Activated T-helper 17 cell treated with anti-CD3 and anti-CD28 coated beads, Interleukin-2, amount 50 U/mL, for 72 hours (primary cell): ENCODE measurements at regions not wholly inside any gene's neighbourhood (a gene's known extent, or its start where the extent isn't known, plus 50 kb on each side); places are given as distances from the start of the nearest gene placed in this dataset.
"Not testable (repeated sequence)": the region's sequence is repeated elsewhere in the genome, so short reads cannot be mapped to it uniquely, and the experiment has no call there.

Experiments
- ATAC-seq: fragments of 150-1000 bp; cut with Tn5 transposase; replicated peaks from 2 replicates; pipeline ENCODE4 v1.10.0; 2021; ENCODE audit warnings: mild to moderate bottlenecking, moderate library complexity
- H3K27ac Mint-ChIP-seq: one replicate; pipeline ENCODE4 v1.8.0; 2022; ENCODE audit warnings: mixed read lengths
- H3K27me3 Mint-ChIP-seq: one replicate; pipeline ENCODE4 v1.8.0; 2022; ENCODE audit warnings: mixed read lengths
- H3K36me3 Mint-ChIP-seq: one replicate; pipeline ENCODE4 v1.8.0; 2022; ENCODE audit warnings: low read depth, mild to moderate bottlenecking, mixed read lengths
- H3K4me1 Mint-ChIP-seq: one replicate; pipeline ENCODE4 v1.8.0; 2022; ENCODE audit warnings: mixed read lengths
- H3K4me3 Mint-ChIP-seq: one replicate; pipeline ENCODE4 v1.8.0; 2022; ENCODE audit warnings: mild to moderate bottlenecking, mixed read lengths
- H3K9me3 Mint-ChIP-seq: one replicate; pipeline ENCODE4 v1.8.0; 2022; ENCODE audit warnings: mixed read lengths

DNA sequence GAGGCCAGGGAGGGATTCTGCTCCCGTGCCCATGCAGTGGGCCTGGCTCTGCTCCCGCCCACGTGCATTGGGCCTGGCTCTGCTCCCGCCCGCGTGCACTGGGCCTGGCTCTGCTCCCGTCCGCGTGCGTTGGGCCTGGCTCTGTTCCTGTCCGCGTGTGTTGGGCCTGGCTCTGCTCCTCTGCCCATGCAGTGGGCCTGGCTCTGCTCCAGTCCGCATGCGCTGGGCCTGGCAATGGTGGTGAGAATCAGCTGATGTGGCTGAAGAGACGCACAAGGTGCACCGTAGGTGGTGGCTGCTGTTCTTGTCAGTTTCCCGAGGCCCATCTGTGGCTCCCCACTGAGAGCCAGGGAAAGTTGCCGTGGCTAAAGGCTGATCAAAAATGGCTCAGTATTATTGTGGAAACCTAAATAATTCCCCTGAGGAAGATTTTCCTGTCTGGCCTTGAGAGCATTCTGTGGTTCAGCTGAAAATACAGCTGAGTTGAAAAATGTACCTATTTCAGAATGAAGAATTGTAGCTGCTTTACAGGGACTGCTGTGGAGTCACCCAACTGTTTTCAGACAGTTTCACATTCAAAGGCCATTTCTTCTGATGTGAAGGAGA, 572.4 kb downstream of the GLRX3 start:
- Mint-ChIP-seq H3K4me1 (no peaks in the 10 kb centered on the region), H3K27me3 (peaks cover 4% of the 10 kb centered on the region), H3K9me3 (no peaks in the 10 kb centered on the region), H3K27ac (no peak overlapping the region), H3K4me3 (no peak overlapping the region), H3K36me3 (no peaks in the 10 kb centered on the region)
- ATAC-seq, result no peak

DNA sequence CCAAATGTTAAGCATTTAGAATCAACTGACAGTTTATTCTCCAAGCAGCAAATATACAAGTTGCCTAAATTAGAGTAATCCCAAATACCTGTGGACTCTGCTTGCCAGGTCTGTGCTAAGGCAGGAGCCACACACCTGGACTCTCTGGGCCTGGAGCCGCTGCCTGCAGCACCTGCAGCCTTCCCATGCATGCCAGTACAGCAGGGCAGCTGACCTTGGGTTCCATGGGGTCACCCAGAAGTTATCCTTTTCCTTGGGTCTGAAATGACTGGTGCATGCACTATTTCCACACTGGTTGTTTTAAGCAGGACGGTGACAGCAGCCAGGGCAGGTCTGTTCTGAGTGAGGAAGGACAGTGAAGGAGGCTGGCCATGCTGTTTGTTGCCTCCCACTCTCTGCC, 573.2 kb downstream of the GLRX3 start:
- Mint-ChIP-seq H3K27me3 (peaks cover 4% of the 10 kb centered on the region), H3K4me1 (no peaks in the 10 kb centered on the region), H3K4me3 (no peak overlapping the region), H3K9me3 (no peaks in the 10 kb centered on the region), H3K36me3 (no peaks in the 10 kb centered on the region), H3K27ac (no peak overlapping the region)
- no peak for ATAC-seq

DNA sequence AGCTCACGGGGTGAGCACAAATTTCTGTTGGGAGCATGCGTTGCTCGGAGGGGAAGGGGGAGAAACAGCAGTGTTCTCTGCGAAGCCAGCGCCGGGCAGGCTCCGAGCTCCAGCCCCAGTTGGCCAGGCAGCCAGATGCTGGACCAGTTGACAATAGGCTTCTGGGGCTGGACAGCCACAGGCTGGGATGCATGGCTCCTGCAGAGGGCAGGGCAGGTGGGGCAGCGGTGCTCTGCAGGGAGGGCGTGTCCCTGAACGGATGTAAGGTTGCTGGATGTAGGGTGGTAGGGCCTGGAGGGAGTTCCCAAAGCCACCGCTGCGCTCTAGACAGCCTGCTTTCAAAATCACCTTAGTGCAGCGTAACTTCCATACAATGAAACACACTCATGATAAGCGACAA, 574.9 kb downstream of the GLRX3 start:
- H3K36me3 Mint-ChIP-seq, result no peaks in the 10 kb centered on the region
- H3K4me1 Mint-ChIP-seq, result no peaks in the 10 kb centered on the region
- H3K4me3 Mint-ChIP-seq, result no peak overlapping the region
- no peaks in the 10 kb centered on the region for H3K9me3 Mint-ChIP-seq
- no peak for ATAC-seq
- H3K27me3 Mint-ChIP-seq, result no peaks in the 10 kb centered on the region
- H3K27ac Mint-ChIP-seq, result no peak overlapping the region

DNA sequence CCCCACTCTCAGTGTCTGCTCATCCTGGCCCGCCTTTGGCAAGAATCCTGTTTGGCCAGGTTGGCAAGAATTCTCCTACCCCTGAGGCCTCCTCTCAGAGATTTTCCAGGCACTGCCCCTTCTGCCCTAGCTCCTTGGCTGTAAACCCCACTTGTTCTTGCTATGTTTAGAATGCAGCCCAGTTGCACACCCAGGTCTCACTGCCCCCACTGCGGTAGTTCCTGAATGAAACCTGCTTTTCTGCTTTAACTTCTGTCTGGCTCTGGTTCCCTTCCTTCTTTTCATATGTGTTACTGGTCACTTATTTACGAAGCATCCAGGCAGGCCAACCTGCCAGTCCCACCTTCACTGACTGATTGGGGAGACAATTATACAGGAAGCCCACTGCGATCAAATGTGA, 576.9 kb downstream of the GLRX3 start:
- ATAC-seq, result no peak

DNA sequence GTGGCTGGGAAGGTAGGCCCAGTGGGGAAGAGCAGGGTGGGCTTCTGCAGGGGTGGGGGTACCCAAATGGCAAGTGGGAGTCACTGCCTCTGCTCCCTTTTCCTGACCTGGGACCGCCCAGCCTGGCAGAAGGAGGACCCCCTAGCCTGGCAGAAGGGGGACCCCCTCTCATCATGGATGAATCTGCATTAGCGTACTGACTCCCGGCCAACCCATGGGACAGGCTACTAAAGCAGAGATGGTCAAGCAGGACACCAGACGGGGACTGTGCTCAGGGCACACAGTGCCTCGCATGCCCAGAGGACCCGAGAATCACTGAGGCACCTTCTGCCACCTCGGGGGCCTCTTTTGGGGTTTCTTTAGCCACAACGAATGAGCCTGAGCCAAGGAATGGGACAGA, 577.5 kb downstream of the GLRX3 start:
- no peak for ATAC-seq
- H3K27ac Mint-ChIP-seq, result no peak overlapping the region
- H3K4me3 Mint-ChIP-seq, result no peak overlapping the region
- no peaks in the 10 kb centered on the region for H3K9me3 Mint-ChIP-seq
- no peaks in the 10 kb centered on the region for H3K36me3 Mint-ChIP-seq
- H3K4me1 Mint-ChIP-seq, result no peaks in the 10 kb centered on the region
- H3K27me3 Mint-ChIP-seq, result no peaks in the 10 kb centered on the region

More for the DNA sequence above, 576.9 kb downstream of the GLRX3 start:
- Mint-ChIP-seq H3K27me3 (no peaks in the 10 kb centered on the region), H3K27ac (no peak overlapping the region), H3K36me3 (no peaks in the 10 kb centered on the region), H3K9me3 (no peaks in the 10 kb centered on the region), H3K4me3 (no peak overlapping the region), H3K4me1 (no peaks in the 10 kb centered on the region)

DNA sequence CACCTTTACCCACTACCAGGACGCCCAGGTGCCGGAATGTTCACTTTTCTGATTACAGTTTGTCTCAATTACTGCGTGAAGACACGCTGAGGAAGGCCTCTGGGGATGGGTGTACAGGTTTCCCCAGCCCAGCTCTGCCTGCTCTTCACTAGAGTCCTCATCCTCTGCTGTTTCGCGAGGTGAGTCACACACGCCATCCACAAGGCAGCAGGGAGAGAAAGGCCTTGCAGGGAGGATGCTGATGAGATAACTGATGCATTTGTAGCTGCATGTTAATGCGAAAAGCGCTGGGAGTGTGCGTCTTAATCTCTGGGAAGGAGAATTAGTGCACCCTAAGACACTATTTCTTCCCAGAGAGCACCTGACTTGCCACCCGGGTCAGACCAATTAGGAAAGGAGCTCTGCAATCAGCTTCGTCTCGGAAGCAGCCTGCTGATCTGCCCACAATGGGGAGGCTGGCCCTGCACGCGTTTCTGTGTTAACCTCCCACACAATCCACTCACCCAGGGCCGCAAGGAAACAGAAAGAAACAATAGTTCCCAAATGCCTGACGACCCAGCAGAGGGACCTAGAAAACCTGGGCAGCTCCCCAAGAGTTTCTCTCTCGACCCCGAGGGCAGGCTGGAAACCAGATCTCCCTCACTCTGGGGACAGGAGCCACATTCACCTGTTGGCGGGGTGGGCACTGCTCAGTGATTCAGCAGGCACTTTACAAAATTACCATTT, 578.7 kb downstream of the GLRX3 start:
- no peaks in the 10 kb centered on the region for H3K36me3 Mint-ChIP-seq
- H3K9me3 Mint-ChIP-seq, result no peaks in the 10 kb centered on the region
- no peak overlapping the region for H3K4me3 Mint-ChIP-seq
- no peak overlapping the region for H3K27ac Mint-ChIP-seq
- H3K4me1 Mint-ChIP-seq, result no peaks in the 10 kb centered on the region
- H3K27me3 Mint-ChIP-seq, result no peaks in the 10 kb centered on the region
- no peak for ATAC-seq

DNA sequence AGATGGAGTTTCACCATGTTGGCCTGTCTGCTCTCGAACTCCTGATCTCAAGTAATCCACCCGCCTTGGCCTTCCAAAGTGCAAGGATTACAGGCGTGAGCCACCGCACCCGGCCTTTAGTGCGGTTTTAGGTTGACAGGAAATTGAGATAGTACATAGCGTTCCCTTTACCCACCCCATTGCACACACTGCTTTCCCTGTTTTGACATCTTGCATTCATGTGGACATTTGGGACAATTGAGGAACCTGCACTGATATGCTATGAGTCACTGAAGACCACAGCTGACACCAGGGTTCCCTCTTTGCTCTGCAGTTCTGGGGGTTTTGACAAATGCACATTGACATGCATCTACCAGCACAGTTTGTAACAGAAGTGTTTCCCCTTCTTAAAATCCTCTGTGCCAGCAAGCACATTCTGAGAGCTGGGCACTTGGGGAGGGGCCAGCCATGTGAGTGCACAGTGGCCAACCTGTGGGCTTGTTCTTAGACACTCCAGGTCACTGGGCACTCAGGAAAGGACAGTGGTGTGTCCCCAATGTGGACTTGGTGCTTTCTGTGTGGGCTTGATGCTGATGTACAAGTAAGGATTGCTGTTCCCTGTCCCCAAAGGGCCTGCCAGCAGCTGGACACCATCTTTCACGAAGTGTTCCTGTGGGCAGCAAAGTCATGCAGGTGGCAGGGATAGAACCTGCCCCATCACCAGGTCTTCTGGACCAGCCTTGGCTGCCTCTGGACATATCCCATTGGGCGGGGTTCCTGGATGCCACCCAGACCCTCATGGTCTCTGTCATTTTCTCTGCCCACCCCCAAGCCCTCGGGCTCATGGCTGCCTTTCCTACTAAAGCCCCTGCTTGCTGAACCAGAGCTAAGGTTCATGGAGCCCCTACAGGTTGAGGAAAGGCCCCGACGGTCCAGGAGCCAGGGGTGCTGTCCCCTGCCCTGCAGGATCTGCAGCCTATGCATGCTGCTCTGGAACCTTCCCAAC, 579.8 kb downstream of the GLRX3 start:
- Mint-ChIP-seq H3K27me3 (no peaks in the 10 kb centered on the region), H3K4me3 (no peak overlapping the region)
- ATAC-seq, result no peak

DNA sequence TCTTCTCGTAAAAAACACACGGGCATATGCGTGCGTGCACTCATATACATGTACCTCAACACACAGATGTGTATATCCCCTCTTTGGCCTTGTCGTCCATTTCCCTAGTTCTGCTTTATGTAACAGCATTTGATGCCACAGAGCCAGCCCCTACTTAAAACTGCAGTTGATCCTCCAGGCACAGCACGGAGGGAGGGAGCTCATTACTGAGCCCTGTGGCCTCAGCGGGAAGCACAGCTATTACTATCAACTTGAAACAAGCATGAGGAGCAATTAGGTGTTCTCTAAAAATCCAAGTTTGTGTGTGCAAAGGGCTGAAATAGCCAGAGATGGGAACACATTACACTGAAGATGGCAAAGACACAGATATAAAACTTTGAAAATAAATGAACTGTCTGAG, 580.9 kb downstream of the GLRX3 start:
- ATAC-seq, result no peak
- Mint-ChIP-seq H3K4me1 (no peaks in the 10 kb centered on the region), H3K4me3 (no peak overlapping the region), H3K27ac (no peak overlapping the region), H3K27me3 (no peaks in the 10 kb centered on the region), H3K36me3 (no peaks in the 10 kb centered on the region), H3K9me3 (no peaks in the 10 kb centered on the region)

More for the DNA sequence above, 579.8 kb downstream of the GLRX3 start:
- Mint-ChIP-seq H3K27ac (no peak overlapping the region), H3K9me3 (no peaks in the 10 kb centered on the region), H3K36me3 (no peaks in the 10 kb centered on the region), H3K4me1 (no peaks in the 10 kb centered on the region)

DNA sequence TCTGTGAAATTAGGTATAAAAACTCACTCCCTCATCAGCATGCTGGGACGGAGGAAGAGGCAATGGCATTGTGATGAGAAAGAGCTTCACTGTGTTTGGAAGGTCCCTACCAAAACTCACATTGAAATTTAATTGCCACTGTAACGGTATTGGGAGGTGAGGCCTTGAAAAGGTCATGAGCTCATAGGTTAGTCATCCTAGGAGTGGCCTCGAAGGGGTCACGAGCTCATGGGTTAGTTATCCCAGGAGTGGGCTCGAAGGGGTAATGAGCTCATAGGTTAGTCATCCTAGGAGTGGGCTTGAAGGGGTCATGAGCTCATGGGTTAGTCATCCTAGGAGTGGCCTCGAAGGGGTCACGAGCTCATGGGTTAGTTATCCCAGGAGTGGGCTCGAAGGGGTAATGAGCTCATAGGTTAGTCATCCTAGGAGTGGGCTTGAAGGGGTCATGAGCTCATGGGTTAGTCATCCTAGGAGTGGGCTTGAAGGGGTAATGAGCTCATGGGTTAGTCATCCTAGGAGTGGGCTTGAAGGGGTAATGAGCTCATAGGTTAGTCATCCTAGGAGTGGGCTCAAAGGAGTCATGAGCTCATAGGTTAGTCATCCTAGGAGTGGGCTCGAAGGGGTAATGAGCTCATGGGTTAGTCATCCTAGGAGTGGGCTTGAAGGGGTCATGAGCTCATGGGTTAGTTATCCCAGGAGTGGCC, 582.7 kb downstream of the GLRX3 start:
- H3K27me3 Mint-ChIP-seq, result not testable (repeated sequence)

DNA sequence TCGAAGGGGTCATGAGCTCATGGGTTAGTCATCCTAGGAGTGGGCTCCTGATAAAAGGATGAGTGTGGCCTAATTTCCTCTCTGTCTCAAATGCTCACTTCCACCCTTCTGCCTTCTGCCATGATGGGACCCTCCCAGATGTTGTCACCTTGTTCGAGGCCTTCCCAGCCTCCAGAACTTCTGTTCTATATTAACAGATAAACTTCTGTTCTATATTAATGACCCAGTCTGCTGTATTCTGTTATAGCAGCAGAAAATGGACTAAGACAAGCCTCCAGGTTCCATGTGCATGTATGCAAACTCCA, 583.2 kb downstream of the GLRX3 start:
- H3K27ac Mint-ChIP-seq, result no peak overlapping the region
- no peak overlapping the region for H3K4me3 Mint-ChIP-seq
- H3K4me1 Mint-ChIP-seq, result no peaks in the 10 kb centered on the region
- H3K9me3 Mint-ChIP-seq, result no peaks in the 10 kb centered on the region
- no peak for ATAC-seq
- H3K27me3 Mint-ChIP-seq, result peaks cover under 1% of the 10 kb centered on the region
- no peaks in the 10 kb centered on the region for H3K36me3 Mint-ChIP-seq

More for the DNA sequence above, 582.7 kb downstream of the GLRX3 start:
- ATAC-seq, H3K36me3 Mint-ChIP-seq, H3K9me3 Mint-ChIP-seq, H3K4me1 Mint-ChIP-seq, H3K27ac Mint-ChIP-seq, H3K4me3 Mint-ChIP-seq: not testable (repeated sequence)

DNA sequence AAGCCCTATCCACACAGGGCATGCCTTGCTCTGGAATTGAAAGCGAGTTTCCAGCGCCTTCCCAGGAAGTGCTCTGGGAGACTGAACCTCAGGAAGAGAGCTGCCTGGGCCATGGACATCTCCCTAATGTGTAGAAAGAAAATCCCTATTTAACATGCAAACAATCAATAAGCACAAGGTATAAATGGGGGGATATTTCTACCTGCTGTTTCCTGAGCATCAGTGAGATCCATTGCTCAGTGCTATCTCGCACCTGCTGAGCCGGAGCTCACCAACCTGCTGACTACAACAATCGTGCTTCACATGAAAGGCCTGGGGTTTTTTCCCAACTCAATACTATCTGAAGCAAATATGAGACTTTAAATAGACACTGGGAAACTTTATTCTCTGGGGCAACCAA, 584.0 kb downstream of the GLRX3 start:
- no peaks in the 10 kb centered on the region for H3K9me3 Mint-ChIP-seq
- H3K4me3 Mint-ChIP-seq, result no peak overlapping the region
- no peaks in the 10 kb centered on the region for H3K4me1 Mint-ChIP-seq
- H3K36me3 Mint-ChIP-seq, result no peaks in the 10 kb centered on the region
- peaks cover 6% of the 10 kb centered on the region for H3K27me3 Mint-ChIP-seq
- no peak overlapping the region for H3K27ac Mint-ChIP-seq
- ATAC-seq, result no peak

DNA sequence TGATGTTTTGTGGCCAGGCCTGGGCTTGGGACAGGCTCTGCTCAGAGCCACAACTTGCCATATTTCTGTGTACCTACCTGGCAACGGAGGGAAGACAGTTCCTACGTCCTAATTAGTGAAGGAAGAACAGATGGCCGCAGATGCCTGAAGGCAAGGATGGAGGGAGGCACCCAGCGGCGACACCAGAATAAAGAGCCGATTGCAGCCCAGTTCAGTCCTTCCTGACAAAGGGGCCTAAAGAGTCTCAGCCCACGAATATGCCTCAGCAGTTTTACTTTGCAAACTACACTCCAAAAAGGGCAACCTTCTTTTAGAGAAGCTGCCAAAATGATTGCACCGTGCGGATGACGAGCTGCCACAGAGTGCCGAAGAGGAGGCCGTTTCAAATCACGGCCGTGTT, 585.8 kb downstream of the GLRX3 start:
- Mint-ChIP-seq H3K4me3 (no peak overlapping the region), H3K27me3 (peaks cover 6% of the 10 kb centered on the region), H3K27ac (no peak overlapping the region), H3K4me1 (no peaks in the 10 kb centered on the region), H3K36me3 (no peaks in the 10 kb centered on the region), H3K9me3 (no peaks in the 10 kb centered on the region)
- ATAC-seq, result no peak

DNA sequence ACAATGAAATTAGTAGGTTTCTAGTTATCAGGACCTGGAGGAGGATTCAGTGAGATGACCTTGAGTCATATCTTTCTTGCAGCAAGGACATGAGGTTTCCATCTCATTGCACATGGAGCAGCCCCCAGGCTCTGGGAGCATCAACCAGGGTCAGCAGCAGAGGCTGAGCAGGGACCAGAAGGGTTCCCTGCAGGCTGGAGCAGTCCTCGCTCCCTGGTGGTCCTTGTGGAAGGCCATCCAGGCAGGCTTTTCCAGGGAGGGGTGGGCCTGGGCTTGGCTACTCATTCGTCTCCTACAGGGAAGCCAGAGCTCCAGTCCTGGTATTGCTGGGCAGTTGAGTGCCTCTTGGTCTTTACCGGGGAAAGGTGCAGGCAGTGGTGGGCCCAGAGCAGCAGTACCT, 587.5 kb downstream of the GLRX3 start:
- Mint-ChIP-seq H3K9me3 (no peaks in the 10 kb centered on the region), H3K27me3 (peaks cover 6% of the 10 kb centered on the region), H3K36me3 (no peaks in the 10 kb centered on the region), H3K27ac (no peak overlapping the region), H3K4me3 (no peak overlapping the region), H3K4me1 (no peaks in the 10 kb centered on the region)
- no peak for ATAC-seq

DNA sequence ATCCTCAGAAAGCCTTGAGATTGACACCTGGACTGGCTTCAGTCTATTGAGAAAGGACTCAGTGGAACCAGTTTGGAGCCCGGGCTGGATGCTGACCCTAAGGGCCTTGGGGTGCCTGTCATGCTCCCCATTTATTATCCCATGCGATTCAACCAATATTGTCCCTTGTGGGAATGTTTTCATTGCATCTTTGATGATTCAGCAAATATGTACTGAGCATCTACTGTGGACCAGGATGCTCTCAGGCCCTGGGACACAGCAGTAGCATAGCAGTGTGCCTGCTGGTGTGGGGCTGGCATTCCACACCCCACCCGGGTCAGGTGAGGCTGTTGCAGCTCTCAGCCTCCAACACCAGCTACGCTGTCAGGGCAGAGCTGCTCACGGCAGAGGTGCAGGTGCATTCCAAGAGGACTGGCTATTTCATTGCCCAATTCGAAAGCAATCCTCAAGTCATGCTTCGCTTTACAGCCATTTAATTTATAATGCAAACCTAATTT, 586.0 kb downstream of the TCERG1L start:
- Mint-ChIP-seq H3K4me3 (no peak overlapping the region), H3K27me3 (peaks cover 6% of the 10 kb centered on the region), H3K36me3 (no peaks in the 10 kb centered on the region), H3K4me1 (no peaks in the 10 kb centered on the region), H3K27ac (no peak overlapping the region), H3K9me3 (no peaks in the 10 kb centered on the region)
- ATAC-seq, result no peak
